HG02678 (cell line): ENCODE measurements at regions not wholly inside any gene's neighbourhood (a gene's known extent, or its start where the extent isn't known, plus 50 kb on each side); places are given as distances from the start of the nearest gene placed in this dataset.

Source experiments
- ATAC-seq: cut with Tn5 transposase; IDR thresholded peaks from one replicate; pipeline ENCODE4 v1.9.1; 2021; ENCODE audit warnings: mild to moderate bottlenecking, moderate library complexity; ENCODE audit not compliant: unreplicated experiment

- ATAC-seq, result no peak
Measured at GRCh38 chr2:105573910-105574655, 170.6 kb upstream of the NCK2 start.

- ATAC-seq, result no peak
Measured at GRCh38 chr2:105573490-105573889, 171.2 kb upstream of the NCK2 start.

- ATAC-seq, result no peak
Measured at GRCh38 chr2:105571445-105571987, 172.7 kb upstream of the FHL2 start.

GRCh38 chr2:105570757-105571156, 171.9 kb upstream of the FHL2 start:
- no peak for ATAC-seq

- no peak for ATAC-seq
Measured at GRCh38 chr2:105570326-105570725, 171.5 kb upstream of the FHL2 start.

GRCh38 chr2:105569606-105570005, 170.8 kb upstream of the FHL2 start:
- ATAC-seq, result no peak

GRCh38 chr2:105567996-105568494, 169.2 kb upstream of the FHL2 start:
- ATAC-seq, result no peak

GRCh38 chr2:105563000-105563719, 164.3 kb upstream of the FHL2 start:
- ATAC-seq, result no peak

GRCh38 chr2:105561401-105561800, 162.6 kb upstream of the FHL2 start:
- no peak for ATAC-seq

- ATAC-seq, result no peak
Measured at GRCh38 chr2:105560157-105560556, 161.3 kb upstream of the FHL2 start.

- no peak for ATAC-seq
Measured at GRCh38 chr2:105557021-105557920, 158.4 kb upstream of the FHL2 start.

GRCh38 chr2:105556366-105556765, 157.5 kb upstream of the FHL2 start:
- ATAC-seq, result no peak

GRCh38 chr2:105554235-105554634, 155.4 kb upstream of the FHL2 start:
- no peak for ATAC-seq

GRCh38 chr2:105553538-105554196, 154.8 kb upstream of the FHL2 start:
- no peak for ATAC-seq

- ATAC-seq, result no peak
Measured at GRCh38 chr2:105546628-105546974, 147.8 kb upstream of the FHL2 start.

GRCh38 chr2:105545730-105546627, 147.1 kb upstream of the FHL2 start:
- no peak for ATAC-seq

- no peak for ATAC-seq
Measured at GRCh38 chr2:105544591-105545377, 145.9 kb upstream of the FHL2 start.

- ATAC-seq, result no peak
Measured at GRCh38 chr2:105541189-105542050, 142.6 kb upstream of the FHL2 start.
